Uterus (tissue), 3 donors: ENCODE measurements at regions not wholly inside any gene's neighbourhood (a gene's known extent, or its start where the extent isn't known, plus 50 kb on each side); places are given as distances from the start of the nearest gene placed in this dataset.

ENCODE experiments used
- DNase-seq, 2 donors: peaks; one replicate each; pipeline ENCODE4 v3.0.0-alpha.2; 2019 to 2020
- H3K27ac ChIP-seq, 2 donors: fragments of 200-600 bp; sonication (generic); 1 replicate in 1 of 2; 2 replicates in 1 of 2; pipeline ENCODE4 v1.5.1; 2016 to 2018
- H3K27me3 ChIP-seq, 2 donors: fragments of 200-600 bp; sonication (generic); one replicate each; pipeline ENCODE4 v1.5.1; 2018 to 2019; ENCODE audit warnings: control low read depth in 1 of 2
- H3K36me3 ChIP-seq, 2 donors: fragments of 200-600 bp; sonication (generic); one replicate each; pipeline ENCODE4 v1.5.1; 2019; ENCODE audit warnings: control low read depth in 1 of 2
- H3K4me1 ChIP-seq, 2 donors: fragments of 200-600 bp; sonication (generic); one replicate each; pipeline ENCODE4 v1.5.1; 2018 to 2019; ENCODE audit warnings: control low read depth in 1 of 2
- H3K4me3 ChIP-seq, 2 donors: fragments of 200-600 bp; sonication (generic); 1 replicate in 1 of 2; 2 replicates in 1 of 2; pipeline ENCODE4 v1.5.1; 2018 to 2019; ENCODE audit warnings: mild to moderate bottlenecking in 1 of 2
- H3K9me3 ChIP-seq, 2 donors: fragments of 200-600 bp; sonication (generic); one replicate each; pipeline ENCODE4 v1.5.1; 2019; ENCODE audit warnings: control low read depth in 1 of 2
- CTCF ChIP-seq, 4 experiments: fragments of 200-600 bp in 2 of 4; fragments of 450-650 bp in 2 of 4; sonication (generic) in 2 of 4; IDR thresholded peaks; one replicate each; pipeline ENCODE4 v1.5.1; 2016 to 2019; ENCODE audit warnings: antibody characterized with exemption in 4 of 4, mild to moderate bottlenecking in 2 of 4, moderate library complexity in 1 of 4
- POLR2A ChIP-seq, 2 donors: fragments of 450-650 bp; IDR thresholded peaks; one replicate each; pipeline ENCODE4 v1.6.1; 2016; ENCODE audit warnings: antibody characterized with exemption in 2 of 2, mild to moderate bottlenecking in 1 of 2, moderate library complexity in 1 of 2
- intact Hi-C: fragments of 100-400 bp; cut with DNase I; formaldehyde crosslinking; loops from one replicate; pipeline ENCODE4 v1.15.1; 2023; ENCODE audit warnings: low total_unique reads
- donor health status: DM: yes; HTN: yes; CAD: no.

- DNase-seq, result no peak
- H3K4me1 ChIP-seq, result no peaks in the 10 kb centered on the region
- no peak overlapping the region for H3K27ac ChIP-seq
- H3K4me3 ChIP-seq, result no peak overlapping the region
- TF ChIP-seq CTCF (IDR thresholded peaks at IDR 0.05) (no peak), POLR2A (IDR thresholded peaks at IDR 0.05) (no peak)
- intact Hi-C loops, result no loop called here
- H3K36me3 ChIP-seq, result no peaks in the 10 kb centered on the region
- no peaks in the 10 kb centered on the region for H3K27me3 ChIP-seq
- peaks cover 0 to 2% of the 10 kb centered on the region in 2 donors for H3K9me3 ChIP-seq
These were observed 244.6 kb upstream of the ECI2 start for GRCh38 chr6:4379958-4380357.

GRCh38 chr6:4378319-4378996, 243.1 kb upstream of the ECI2 start:
- intact Hi-C loops, result no loop called here
- no peaks in the 10 kb centered on the region for H3K4me1 ChIP-seq
- no peak overlapping the region for H3K4me3 ChIP-seq
- no peak overlapping the region for H3K27ac ChIP-seq
- no peak for DNase-seq
- TF ChIP-seq CTCF (IDR thresholded peaks at IDR 0.05), result no peak
- no peak for TF ChIP-seq POLR2A (IDR thresholded peaks at IDR 0.05)
- no peaks in the 10 kb centered on the region for H3K27me3 ChIP-seq
- no peaks in the 10 kb centered on the region for H3K36me3 ChIP-seq
- no peaks in the 10 kb centered on the region for H3K9me3 ChIP-seq

GRCh38 chr6:4377603-4378002, 242.2 kb upstream of the ECI2 start:
- no peaks in the 10 kb centered on the region for H3K27me3 ChIP-seq
- H3K27ac ChIP-seq, result no peak overlapping the region
- H3K36me3 ChIP-seq, result no peaks in the 10 kb centered on the region
- no peaks in the 10 kb centered on the region for H3K9me3 ChIP-seq
- no peak overlapping the region for H3K4me3 ChIP-seq
- H3K4me1 ChIP-seq, result no peaks in the 10 kb centered on the region
- DNase-seq, result no peak
- intact Hi-C loops, result no loop called here
- TF ChIP-seq POLR2A (IDR thresholded peaks at IDR 0.05) (no peak), CTCF (IDR thresholded peaks at IDR 0.05) (no peak)

- no peaks in the 10 kb centered on the region for H3K9me3 ChIP-seq
- H3K36me3 ChIP-seq, result no peaks in the 10 kb centered on the region
- H3K4me3 ChIP-seq, result no peak overlapping the region
- no peaks in the 10 kb centered on the region for H3K4me1 ChIP-seq
- no peak overlapping the region for H3K27ac ChIP-seq
- intact Hi-C loops, result no loop called here
- TF ChIP-seq POLR2A (IDR thresholded peaks at IDR 0.05) (no peak), CTCF (IDR thresholded peaks at IDR 0.05) (no peak)
- H3K27me3 ChIP-seq, result no peaks in the 10 kb centered on the region
- no peak for DNase-seq
These were observed 238.8 kb upstream of the ECI2 start for GRCh38 chr6:4374216-4374615.

GRCh38 chr6:4372866-4373265, 237.5 kb upstream of the ECI2 start:
- no peak overlapping the region for H3K27ac ChIP-seq
- no peaks in the 10 kb centered on the region for H3K9me3 ChIP-seq
- DNase-seq, result no peak
- no peaks in the 10 kb centered on the region for H3K36me3 ChIP-seq
- intact Hi-C loops, result no loop called here
- no peak overlapping the region for H3K4me3 ChIP-seq
- no peak for TF ChIP-seq POLR2A (IDR thresholded peaks at IDR 0.05)
- TF ChIP-seq CTCF (IDR thresholded peaks at IDR 0.05), result no peak
- no peaks in the 10 kb centered on the region for H3K27me3 ChIP-seq
- no peaks in the 10 kb centered on the region for H3K4me1 ChIP-seq
